GM18505 (cell line): ENCODE measurements at regions not wholly inside any gene's neighbourhood (a gene's known extent, or its start where the extent isn't known, plus 50 kb on each side); places are given as distances from the start of the nearest gene placed in this dataset.
"Not testable (repeated sequence)": the region's sequence is repeated elsewhere in the genome, so short reads cannot be mapped to it uniquely, and the experiment has no call there.

ENCODE experiments used
- ATAC-seq: cut with Tn5 transposase; IDR thresholded peaks from one replicate; pipeline ENCODE4 v1.9.1; 2021; ENCODE audit not compliant: unreplicated experiment
- POLR2A ChIP-seq: IDR thresholded peaks from 4 replicates; pipeline ENCODE4 v1.6.1; 2011; ENCODE audit warnings: borderline replicate concordance; ENCODE audit not compliant: insufficient read depth, insufficient read length; ENCODE audit errors: extremely low read depth

- no peak for ATAC-seq
- no peak for TF ChIP-seq POLR2A
Measured at GRCh38 chr16:61544165-61544564, 492.1 kb downstream of the CDH8 start.

GRCh38 chr16:61540216-61540615, 496.0 kb downstream of the CDH8 start:
- ATAC-seq: no peak
- TF ChIP-seq POLR2A: no peak

GRCh38 chr16:61530697-61531096, 505.5 kb downstream of the CDH8 start:
- no peak for ATAC-seq
- TF ChIP-seq POLR2A: no peak

GRCh38 chr16:61500851-61501250, 535.4 kb downstream of the CDH8 start:
- TF ChIP-seq POLR2A: no peak
- no peak for ATAC-seq

- no peak for ATAC-seq
- no peak for TF ChIP-seq POLR2A
Measured at GRCh38 chr16:61480250-61480649, 556.0 kb downstream of the CDH8 start.

- no peak for ATAC-seq
- no peak for TF ChIP-seq POLR2A
Measured at GRCh38 chr16:61471737-61472136, 564.5 kb downstream of the CDH8 start.

- TF ChIP-seq POLR2A: no peak
- ATAC-seq: no peak
Measured at GRCh38 chr16:61471023-61471422, 565.2 kb downstream of the CDH8 start.

GRCh38 chr16:61465285-61465684, 571.0 kb downstream of the CDH8 start:
- no peak for TF ChIP-seq POLR2A
- no peak for ATAC-seq

GRCh38 chr16:61460020-61460419, 576.2 kb downstream of the CDH8 start:
- no peak for ATAC-seq
- no peak for TF ChIP-seq POLR2A

- TF ChIP-seq POLR2A: no peak
- ATAC-seq: no peak
Measured at GRCh38 chr16:61435346-61435745, 600.9 kb downstream of the CDH8 start.

GRCh38 chr16:61432421-61432820, 603.8 kb downstream of the CDH8 start:
- ATAC-seq: no peak
- TF ChIP-seq POLR2A: no peak

- ATAC-seq: no peak
- no peak for TF ChIP-seq POLR2A
Measured at GRCh38 chr16:61421111-61421510, 615.1 kb downstream of the CDH8 start.

GRCh38 chr16:61419791-61420190, 616.4 kb downstream of the CDH8 start:
- TF ChIP-seq POLR2A: no peak
- ATAC-seq: no peak

GRCh38 chr16:61418802-61419201, 617.4 kb downstream of the CDH8 start:
- ATAC-seq: not testable (repeated sequence)

GRCh38 chr16:61415126-61415525, 621.1 kb downstream of the CDH8 start:
- no peak for TF ChIP-seq POLR2A
- ATAC-seq: no peak
